Gastroesophageal sphincter (tissue), 4 donors: ENCODE measurements at regions not wholly inside any gene's neighbourhood (a gene's known extent, or its start where the extent isn't known, plus 50 kb on each side); places are given as distances from the start of the nearest gene placed in this dataset.
A peak's percentile ranks its signal among the peaks of the same experiment; 100 is the strongest.

Experiments
- ATAC-seq: fragments of 150-250 bp; one replicate; pipeline ENCODE4 v1.9.1; 2016; ENCODE audit warnings: mild to moderate bottlenecking, moderate library complexity
- H3K27ac ChIP-seq, 4 donors: fragments of 200-600 bp; sonication (generic) in 3 of 4; 1 replicate in 3 of 4; 2 replicates in 1 of 4; pipeline ENCODE4 v1.5.1; 2016 to 2019
- H3K27me3 ChIP-seq: fragments of 200-600 bp; sonication (generic); one replicate; pipeline ENCODE4 v1.5.1; 2019
- H3K36me3 ChIP-seq, 2 donors: fragments of 200-600 bp; sonication (generic); one replicate each; pipeline ENCODE4 v1.5.1; 2019; ENCODE audit warnings: control low read depth in 1 of 2
- H3K4me1 ChIP-seq, 3 donors: fragments of 200-600 bp; sonication (generic); 1 replicate in 2 of 3; 2 replicates in 1 of 3; pipeline ENCODE4 v1.5.1; 2016 to 2019; ENCODE audit warnings: control low read depth in 2 of 3
- H3K4me3 ChIP-seq, 2 donors: fragments of 200-600 bp; sonication (generic); one replicate each; pipeline ENCODE4 v1.5.1; 2019; ENCODE audit warnings: mild to moderate bottlenecking in 1 of 2, moderate library complexity in 1 of 2
- H3K9me3 ChIP-seq, 3 donors: fragments of 200-600 bp; sonication (generic); one replicate each; pipeline ENCODE4 v1.5.1; 2017 to 2019; ENCODE audit warnings: control low read depth in 2 of 3
- EP300 ChIP-seq: sonication (generic); formaldehyde crosslinking; IDR thresholded peaks from one replicate; pipeline ENCODE4 v1.6.1; 2017; ENCODE audit warnings: antibody characterized with exemption, mild to moderate bottlenecking
- POLR2A ChIP-seq, 2 donors: fragments of 450-650 bp; IDR thresholded peaks; one replicate each; pipeline ENCODE4 v1.6.1; 2017; ENCODE audit warnings: antibody characterized with exemption in 2 of 2, mild to moderate bottlenecking in 2 of 2, moderate library complexity in 1 of 2
- POLR2AphosphoS5 ChIP-seq: sonication (generic); formaldehyde crosslinking; IDR thresholded peaks from one replicate; pipeline ENCODE4 v1.6.1; 2017; ENCODE audit warnings: antibody characterized with exemption
- WGBS, 2 donors: methylation state at CpG; one replicate each; pipeline ENCODE4 v1.1.5; 2018; ENCODE audit warnings: low coverage in 1 of 2; 5-methylcytosine and 5-hydroxymethylcytosine counted together
- TF ChIP-seq, protein P1 (sequence below), 4 experiments: fragments of 200-600 bp in 2 of 4; fragments of 450-650 bp in 2 of 4; sonication (generic) in 1 of 4; IDR thresholded peaks; one replicate each; pipeline ENCODE4 v1.5.1; 2017 to 2019; ENCODE audit warnings: antibody characterized with exemption in 4 of 4, mild to moderate bottlenecking in 2 of 4, moderate library complexity in 2 of 4

DNA sequence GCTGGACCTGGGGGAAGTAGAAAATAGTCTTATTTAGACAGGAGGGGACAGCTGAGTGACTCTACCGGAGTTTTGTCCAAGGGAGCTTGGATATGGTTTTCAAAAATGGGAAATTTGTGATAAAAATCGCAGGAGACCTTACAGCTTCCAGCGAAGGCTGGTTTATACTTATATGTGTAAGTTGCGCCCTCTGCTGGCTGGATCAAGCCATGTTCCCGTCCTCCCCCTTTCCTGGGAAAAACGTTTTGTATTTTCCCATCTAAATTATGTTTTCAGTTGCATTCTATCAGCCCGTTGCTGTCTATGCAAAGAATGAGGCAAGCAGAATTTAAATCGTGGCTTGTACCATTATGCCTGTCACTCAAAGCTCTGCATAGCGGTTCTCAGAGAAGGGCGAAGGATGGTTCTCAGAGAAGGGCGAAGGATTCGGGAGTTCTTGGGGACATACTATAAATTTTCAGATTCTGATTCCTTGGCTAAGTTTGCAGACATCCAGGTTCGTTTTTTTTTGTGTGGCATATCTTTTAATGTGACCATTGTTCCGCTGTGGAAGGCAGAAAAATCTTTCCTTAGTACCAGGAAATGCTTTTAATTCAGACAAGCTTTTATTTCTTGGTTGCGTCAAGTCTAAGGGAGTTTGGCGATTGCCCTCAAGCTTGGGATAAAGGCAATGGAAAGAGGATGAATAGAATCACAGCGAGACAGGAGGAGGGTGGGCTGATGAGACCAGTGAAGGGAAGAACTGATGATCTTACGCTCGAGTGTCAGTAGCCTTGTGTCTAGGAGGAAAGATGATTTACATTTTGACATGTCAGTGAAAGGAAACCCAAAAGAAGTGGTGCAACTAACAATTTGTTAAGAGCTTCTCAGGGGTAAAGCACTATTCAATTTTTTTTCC lies 128.5 kb upstream of the ARX start:
- Histone ChIP-seq H3K4me3 (no peak overlapping the region), H3K4me1 (no peaks in the 10 kb centered on the region), H3K36me3 (no peaks in the 10 kb centered on the region), H3K27ac (no peak overlapping the region), H3K9me3 (no peaks in the 10 kb centered on the region), H3K27me3 (no peaks in the 10 kb centered on the region)
- TF ChIP-seq EP300 = no peak
- TF ChIP-seq, protein P1, sequence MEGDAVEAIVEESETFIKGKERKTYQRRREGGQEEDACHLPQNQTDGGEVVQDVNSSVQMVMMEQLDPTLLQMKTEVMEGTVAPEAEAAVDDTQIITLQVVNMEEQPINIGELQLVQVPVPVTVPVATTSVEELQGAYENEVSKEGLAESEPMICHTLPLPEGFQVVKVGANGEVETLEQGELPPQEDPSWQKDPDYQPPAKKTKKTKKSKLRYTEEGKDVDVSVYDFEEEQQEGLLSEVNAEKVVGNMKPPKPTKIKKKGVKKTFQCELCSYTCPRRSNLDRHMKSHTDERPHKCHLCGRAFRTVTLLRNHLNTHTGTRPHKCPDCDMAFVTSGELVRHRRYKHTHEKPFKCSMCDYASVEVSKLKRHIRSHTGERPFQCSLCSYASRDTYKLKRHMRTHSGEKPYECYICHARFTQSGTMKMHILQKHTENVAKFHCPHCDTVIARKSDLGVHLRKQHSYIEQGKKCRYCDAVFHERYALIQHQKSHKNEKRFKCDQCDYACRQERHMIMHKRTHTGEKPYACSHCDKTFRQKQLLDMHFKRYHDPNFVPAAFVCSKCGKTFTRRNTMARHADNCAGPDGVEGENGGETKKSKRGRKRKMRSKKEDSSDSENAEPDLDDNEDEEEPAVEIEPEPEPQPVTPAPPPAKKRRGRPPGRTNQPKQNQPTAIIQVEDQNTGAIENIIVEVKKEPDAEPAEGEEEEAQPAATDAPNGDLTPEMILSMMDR (IDR thresholded peaks at IDR 0.05) = peak; percentile 36 to 74 (median 46)
- TF ChIP-seq POLR2A (IDR thresholded peaks at IDR 0.05) = no peak
- no peak for TF ChIP-seq POLR2AphosphoS5
- ATAC-seq = no peak
- 4 to 6% methylated on average over 6 to 16 of the region's 19 CpGs for whole genome bisulfite sequencing, 2 donors

DNA sequence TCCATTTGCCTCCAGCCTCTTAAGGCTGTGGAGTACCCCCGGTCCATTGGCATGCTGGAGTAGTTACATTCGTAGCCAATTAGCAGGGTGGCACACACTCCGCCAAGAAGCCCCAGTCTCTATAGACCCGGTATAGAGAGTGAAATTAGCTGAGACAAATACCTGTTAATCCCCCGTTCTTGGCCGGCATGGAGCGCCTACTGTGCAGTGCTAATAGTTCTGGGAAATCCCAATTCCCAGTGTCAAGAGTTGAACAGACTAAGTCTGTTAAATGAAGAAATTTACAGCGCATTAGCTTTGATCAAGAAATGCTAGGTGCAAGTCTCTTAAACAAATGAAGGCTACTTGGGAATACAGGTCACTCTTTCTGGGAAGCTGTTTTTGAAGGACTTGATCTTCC lies 127.8 kb upstream of the ARX start:
- no peak overlapping the region for H3K27ac ChIP-seq
- no peak for ATAC-seq
- no peak for TF ChIP-seq POLR2AphosphoS5
- TF ChIP-seq, protein P1 (IDR thresholded peaks at IDR 0.05) = no peak
- TF ChIP-seq POLR2A (IDR thresholded peaks at IDR 0.05) = no peak
- TF ChIP-seq EP300 = no peak
- no peak overlapping the region for H3K4me3 ChIP-seq
- 56 to 70% methylated on average over 2 to 7 of the region's 8 CpGs for WGBS, 2 donors
- no peaks in the 10 kb centered on the region for H3K4me1 ChIP-seq
- no peaks in the 10 kb centered on the region for H3K36me3 ChIP-seq
- H3K9me3 ChIP-seq = no peaks in the 10 kb centered on the region
- H3K27me3 ChIP-seq = no peaks in the 10 kb centered on the region

DNA sequence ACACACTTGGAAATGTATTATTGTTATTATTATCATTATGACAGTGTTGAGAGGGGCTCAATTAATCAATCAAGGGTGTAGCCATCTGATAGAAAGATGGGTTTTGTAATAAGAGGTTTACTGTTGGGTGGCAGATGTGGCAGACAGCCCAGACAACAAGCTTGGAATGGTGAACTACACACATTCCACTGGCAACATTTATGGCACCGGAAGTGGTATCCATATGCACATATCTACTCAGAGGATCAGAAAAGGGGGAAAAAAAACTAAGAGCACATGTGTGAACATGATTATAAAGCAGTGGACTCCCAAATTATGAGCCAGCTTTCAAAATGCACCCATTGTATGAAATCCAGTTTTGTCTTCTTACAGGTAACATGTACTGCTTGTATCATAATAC lies 125.9 kb upstream of the ARX start:
- TF ChIP-seq POLR2AphosphoS5 (no peak), POLR2A (IDR thresholded peaks at IDR 0.05) (no peak), EP300 (no peak)
- TF ChIP-seq, protein P1 (IDR thresholded peaks at IDR 0.05) = no peak
- WGBS, 2 donors = 70 to 75% methylated on average over 1 of the region's 1 CpG
- Histone ChIP-seq H3K4me1 (no peaks in the 10 kb centered on the region), H3K27ac (no peak overlapping the region), H3K4me3 (no peak overlapping the region), H3K27me3 (no peaks in the 10 kb centered on the region), H3K36me3 (no peaks in the 10 kb centered on the region), H3K9me3 (no peaks in the 10 kb centered on the region)
- no peak for ATAC-seq

DNA sequence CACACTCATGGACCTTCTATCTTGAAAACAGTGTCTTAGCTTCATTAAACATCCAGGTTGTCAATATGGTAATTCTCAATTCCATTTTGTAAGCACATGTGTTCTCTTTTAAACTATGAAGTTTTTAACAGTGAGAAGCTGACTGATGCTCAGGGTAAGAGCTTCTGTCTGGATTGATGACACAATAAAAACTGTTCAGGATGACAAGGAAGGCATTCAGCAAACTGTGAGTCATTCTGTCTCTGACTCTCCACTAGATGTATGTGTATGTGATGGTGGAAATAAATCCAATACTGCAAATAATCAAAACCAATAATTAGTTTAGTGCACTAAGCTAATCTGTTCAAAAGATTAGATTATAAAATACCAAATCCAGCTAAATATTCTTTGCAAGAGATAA lies 115.3 kb upstream of the ARX start:
- Histone ChIP-seq H3K36me3 (no peaks in the 10 kb centered on the region), H3K4me3 (no peak overlapping the region), H3K27me3 (no peaks in the 10 kb centered on the region), H3K9me3 (no peaks in the 10 kb centered on the region), H3K4me1 (no peaks in the 10 kb centered on the region), H3K27ac (no peak overlapping the region)
- TF ChIP-seq POLR2AphosphoS5 (no peak), POLR2A (IDR thresholded peaks at IDR 0.05) (no peak), EP300 (no peak)
- TF ChIP-seq, protein P1 (IDR thresholded peaks at IDR 0.05) = no peak
- ATAC-seq = no peak

DNA sequence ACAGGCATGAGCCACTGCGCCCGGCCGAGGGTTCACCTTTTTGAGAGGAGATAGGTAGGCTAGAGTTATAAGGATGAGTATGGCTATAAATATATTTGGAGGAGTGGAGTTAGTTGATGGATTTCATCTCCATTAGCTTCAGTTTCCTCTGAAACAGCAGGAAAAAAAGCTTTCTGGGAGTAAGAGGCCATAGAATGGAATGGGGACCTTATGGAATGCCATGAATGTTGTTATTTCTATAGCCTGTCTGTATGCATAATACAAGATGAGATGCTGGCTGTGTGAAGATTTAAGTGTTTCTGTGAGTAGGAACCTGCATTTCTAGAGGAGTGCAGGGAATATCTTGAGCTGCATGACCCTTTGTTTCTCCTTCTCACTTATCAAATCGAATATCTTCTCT lies 114.9 kb upstream of the ARX start:
- 56 to 88% methylated on average over 1 of the region's 4 CpGs for WGBS, 2 donors
- Histone ChIP-seq H3K9me3 (no peaks in the 10 kb centered on the region), H3K27ac (no peak overlapping the region), H3K27me3 (no peaks in the 10 kb centered on the region), H3K4me1 (no peaks in the 10 kb centered on the region), H3K4me3 (no peak overlapping the region), H3K36me3 (no peaks in the 10 kb centered on the region)
- no peak for TF ChIP-seq EP300
- TF ChIP-seq POLR2AphosphoS5 = no peak
- TF ChIP-seq, protein P1 (IDR thresholded peaks at IDR 0.05) = no peak
- TF ChIP-seq POLR2A (IDR thresholded peaks at IDR 0.05) = no peak
- ATAC-seq = no peak
